ENCODE measurements at regions not wholly inside any gene's neighbourhood (a gene's known extent, or its start where the extent isn't known, plus 50 kb on each side); places are given as distances from the start of the nearest gene placed in this dataset.
"Not testable (repeated sequence)": the region's sequence is repeated elsewhere in the genome, so short reads cannot be mapped to it uniquely, and the experiment has no call there.

- CTCF ChIA-PET = no interaction called here
- Mint-ChIP-seq H3K36me3 (no peaks in the 10 kb centered on the region), H3K27ac (no peak overlapping the region), H3K27me3 (peaks cover 3% of the 10 kb centered on the region), H3K9me3 (no peaks in the 10 kb centered on the region), H3K4me3 (no peak overlapping the region), H3K4me1 (no peaks in the 10 kb centered on the region)
- DNase-seq = no peak
Observed at GRCh38 chr18:47387864-47388263, 136.4 kb upstream of the SKOR2 start.

- Mint-ChIP-seq H3K9me3 (no peaks in the 10 kb centered on the region), H3K36me3 (no peaks in the 10 kb centered on the region), H3K4me3 (no peak overlapping the region), H3K4me1 (no peaks in the 10 kb centered on the region), H3K27me3 (peaks cover 6% of the 10 kb centered on the region), H3K27ac (no peak overlapping the region)
- CTCF ChIA-PET = no interaction called here
- no peak for DNase-seq
Observed at GRCh38 chr18:47383729-47384128, 132.3 kb upstream of the SKOR2 start.

- Mint-ChIP-seq H3K4me1 (no peaks in the 10 kb centered on the region), H3K27me3 (peaks cover 6% of the 10 kb centered on the region)
- CTCF ChIA-PET = no interaction called here
Observed at GRCh38 chr18:47381975-47382570, 130.6 kb upstream of the SKOR2 start.

GRCh38 chr18:47380153-47380552 lies 128.7 kb upstream of the SKOR2 start:
- H3K27me3 Mint-ChIP-seq = peaks cover 6% of the 10 kb centered on the region
- H3K4me3 Mint-ChIP-seq = no peak overlapping the region
- no peaks in the 10 kb centered on the region for H3K9me3 Mint-ChIP-seq
- no peak overlapping the region for H3K27ac Mint-ChIP-seq
- DNase-seq = no peak
- H3K4me1 Mint-ChIP-seq = no peaks in the 10 kb centered on the region
- CTCF ChIA-PET = no interaction called here
- no peaks in the 10 kb centered on the region for H3K36me3 Mint-ChIP-seq

More at GRCh38 chr18:47381975-47382570, 130.6 kb upstream of the SKOR2 start:
- Mint-ChIP-seq H3K27ac (no peak overlapping the region), H3K36me3 (no peaks in the 10 kb centered on the region), H3K4me3 (no peak overlapping the region), H3K9me3 (no peaks in the 10 kb centered on the region)
- no peak for DNase-seq

- Mint-ChIP-seq H3K27me3 (peaks cover 5% of the 10 kb centered on the region), H3K27ac (no peak overlapping the region), H3K4me1 (no peaks in the 10 kb centered on the region), H3K9me3 (no peaks in the 10 kb centered on the region), H3K36me3 (no peaks in the 10 kb centered on the region), H3K4me3 (no peak overlapping the region)
- CTCF ChIA-PET = no interaction called here
- DNase-seq = no peak
Observed at GRCh38 chr18:47373465-47373864, 122.0 kb upstream of the SKOR2 start.

- CTCF ChIA-PET = no interaction called here
Observed at GRCh38 chr18:47370052-47370451, 118.6 kb upstream of the SKOR2 start.

GRCh38 chr18:47354061-47354460 lies 102.6 kb upstream of the SKOR2 start:
- H3K9me3 Mint-ChIP-seq, H3K27me3 Mint-ChIP-seq, DNase-seq, H3K36me3 Mint-ChIP-seq, H3K4me3 Mint-ChIP-seq, CTCF ChIA-PET, H3K27ac Mint-ChIP-seq, H3K4me1 Mint-ChIP-seq: not testable (repeated sequence)

More at GRCh38 chr18:47370052-47370451, 118.6 kb upstream of the SKOR2 start:
- DNase-seq = no peak
- Mint-ChIP-seq H3K27ac (no peak overlapping the region), H3K36me3 (no peaks in the 10 kb centered on the region), H3K4me3 (no peak overlapping the region), H3K27me3 (peaks cover 5% of the 10 kb centered on the region), H3K4me1 (no peaks in the 10 kb centered on the region), H3K9me3 (peaks cover 3% of the 10 kb centered on the region)

GRCh38 chr18:47346016-47346415 lies 94.6 kb upstream of the SKOR2 start:
- H3K27ac Mint-ChIP-seq = no peak overlapping the region
- H3K4me3 Mint-ChIP-seq = no peak overlapping the region
- peaks cover 2% of the 10 kb centered on the region for H3K9me3 Mint-ChIP-seq
- H3K27me3 Mint-ChIP-seq = no peaks in the 10 kb centered on the region
- CTCF ChIA-PET = no interaction called here
- no peaks in the 10 kb centered on the region for H3K36me3 Mint-ChIP-seq
- no peaks in the 10 kb centered on the region for H3K4me1 Mint-ChIP-seq
- DNase-seq = no peak

- no peak for DNase-seq
- Mint-ChIP-seq H3K27ac (no peak overlapping the region), H3K27me3 (no peaks in the 10 kb centered on the region), H3K4me1 (no peaks in the 10 kb centered on the region), H3K9me3 (peaks cover 2% of the 10 kb centered on the region), H3K36me3 (no peaks in the 10 kb centered on the region), H3K4me3 (no peak overlapping the region)
- CTCF ChIA-PET = no interaction called here
Observed at GRCh38 chr18:47345291-47345690, 93.8 kb upstream of the SKOR2 start.

GRCh38 chr18:47343291-47343690 lies 91.8 kb upstream of the SKOR2 start:
- no peak overlapping the region for H3K27ac Mint-ChIP-seq
- CTCF ChIA-PET = no interaction called here
- no peaks in the 10 kb centered on the region for H3K4me1 Mint-ChIP-seq
- H3K9me3 Mint-ChIP-seq = peaks cover 2% of the 10 kb centered on the region
- no peak overlapping the region for H3K4me3 Mint-ChIP-seq
- H3K27me3 Mint-ChIP-seq = no peaks in the 10 kb centered on the region
- H3K36me3 Mint-ChIP-seq = no peaks in the 10 kb centered on the region
- DNase-seq = no peak

GRCh38 chr18:47342566-47342965 lies 91.1 kb upstream of the SKOR2 start:
- peaks cover 2% of the 10 kb centered on the region for H3K9me3 Mint-ChIP-seq
- no peaks in the 10 kb centered on the region for H3K36me3 Mint-ChIP-seq
- no peaks in the 10 kb centered on the region for H3K4me1 Mint-ChIP-seq
- H3K27me3 Mint-ChIP-seq = no peaks in the 10 kb centered on the region
- no peak for DNase-seq
- CTCF ChIA-PET = no interaction called here
- no peak overlapping the region for H3K4me3 Mint-ChIP-seq
- no peak overlapping the region for H3K27ac Mint-ChIP-seq

GRCh38 chr18:47341678-47342077 lies 90.2 kb upstream of the SKOR2 start:
- H3K9me3 Mint-ChIP-seq = no peaks in the 10 kb centered on the region
- no peak overlapping the region for H3K27ac Mint-ChIP-seq
- no peaks in the 10 kb centered on the region for H3K4me1 Mint-ChIP-seq
- H3K36me3 Mint-ChIP-seq = no peaks in the 10 kb centered on the region
- CTCF ChIA-PET = no interaction called here
- H3K4me3 Mint-ChIP-seq = no peak overlapping the region
- DNase-seq = no peak
- no peaks in the 10 kb centered on the region for H3K27me3 Mint-ChIP-seq

GRCh38 chr18:47334966-47335365 lies 83.5 kb upstream of the SKOR2 start:
- H3K27me3 Mint-ChIP-seq = peaks cover 20% of the 10 kb centered on the region
- no peaks in the 10 kb centered on the region for H3K9me3 Mint-ChIP-seq
- no peak overlapping the region for H3K27ac Mint-ChIP-seq
- CTCF ChIA-PET = no interaction called here
- H3K36me3 Mint-ChIP-seq = no peaks in the 10 kb centered on the region
- DNase-seq = no peak
- H3K4me3 Mint-ChIP-seq = no peak overlapping the region
- H3K4me1 Mint-ChIP-seq = no peaks in the 10 kb centered on the region

- Mint-ChIP-seq H3K27me3 (peaks cover 20% of the 10 kb centered on the region), H3K9me3 (no peaks in the 10 kb centered on the region), H3K4me3 (no peak overlapping the region), H3K27ac (no peak overlapping the region), H3K4me1 (no peaks in the 10 kb centered on the region), H3K36me3 (no peaks in the 10 kb centered on the region)
- CTCF ChIA-PET = no interaction called here
- DNase-seq = no peak
Observed at GRCh38 chr18:47333926-47334635, 82.6 kb upstream of the SKOR2 start.

GRCh38 chr18:47331641-47332040 lies 80.2 kb upstream of the SKOR2 start:
- Mint-ChIP-seq H3K27ac (no peak overlapping the region), H3K4me1 (no peaks in the 10 kb centered on the region), H3K27me3 (peaks cover 20% of the 10 kb centered on the region), H3K9me3 (no peaks in the 10 kb centered on the region), H3K36me3 (no peaks in the 10 kb centered on the region), H3K4me3 (no peak overlapping the region)
- CTCF ChIA-PET = no interaction called here
- DNase-seq = no peak

Measured in activated naive CD4-positive, alpha-beta T cell treated with anti-CD3 and anti-CD28 coated beads, Interleukin-2, amount 10 ng/mL, durations not matched to agents 7 days and 5 days (primary cell).